PC-9 (cell line): ENCODE measurements at regions not wholly inside any gene's neighbourhood (a gene's known extent, or its start where the extent isn't known, plus 50 kb on each side); places are given as distances from the start of the nearest gene placed in this dataset.

Source experiments
- EZH2 ChIP-seq: fragments of 200-600 bp; sonication (generic); IDR thresholded peaks from 2 replicates; pipeline ENCODE4 v1.8.0; 2017; ENCODE audit warnings: antibody characterized with exemption, low read depth
- TF ChIP-seq, protein P1 (sequence below): fragments of 200-600 bp; sonication (generic); conservative IDR thresholded peaks from 2 replicates; pipeline ENCODE4 v1.6.1; 2017; ENCODE audit warnings: mixed run types, antibody characterized with exemption, mild to moderate bottlenecking, moderate library complexity

DNA sequence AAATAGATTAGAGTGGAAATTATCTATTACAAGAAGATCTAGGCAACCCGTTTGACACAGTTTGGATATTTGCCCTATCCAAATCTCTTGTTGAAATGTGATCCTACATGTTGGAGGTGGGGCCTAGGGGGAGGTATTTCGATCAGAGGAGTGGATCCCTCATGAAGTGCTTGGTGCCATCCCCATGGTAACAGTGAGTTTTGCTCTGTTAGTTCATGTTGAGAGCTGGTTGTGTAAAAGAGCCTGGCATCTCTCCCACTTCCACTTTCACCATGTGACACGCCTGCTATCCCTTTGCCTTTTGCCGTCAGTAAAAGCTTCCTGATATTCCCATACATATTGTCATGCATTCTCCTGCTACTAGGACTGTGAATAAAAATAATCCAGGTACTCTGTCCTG is 66.4 kb upstream of the FLRT2 start:
- TF ChIP-seq, protein P1, sequence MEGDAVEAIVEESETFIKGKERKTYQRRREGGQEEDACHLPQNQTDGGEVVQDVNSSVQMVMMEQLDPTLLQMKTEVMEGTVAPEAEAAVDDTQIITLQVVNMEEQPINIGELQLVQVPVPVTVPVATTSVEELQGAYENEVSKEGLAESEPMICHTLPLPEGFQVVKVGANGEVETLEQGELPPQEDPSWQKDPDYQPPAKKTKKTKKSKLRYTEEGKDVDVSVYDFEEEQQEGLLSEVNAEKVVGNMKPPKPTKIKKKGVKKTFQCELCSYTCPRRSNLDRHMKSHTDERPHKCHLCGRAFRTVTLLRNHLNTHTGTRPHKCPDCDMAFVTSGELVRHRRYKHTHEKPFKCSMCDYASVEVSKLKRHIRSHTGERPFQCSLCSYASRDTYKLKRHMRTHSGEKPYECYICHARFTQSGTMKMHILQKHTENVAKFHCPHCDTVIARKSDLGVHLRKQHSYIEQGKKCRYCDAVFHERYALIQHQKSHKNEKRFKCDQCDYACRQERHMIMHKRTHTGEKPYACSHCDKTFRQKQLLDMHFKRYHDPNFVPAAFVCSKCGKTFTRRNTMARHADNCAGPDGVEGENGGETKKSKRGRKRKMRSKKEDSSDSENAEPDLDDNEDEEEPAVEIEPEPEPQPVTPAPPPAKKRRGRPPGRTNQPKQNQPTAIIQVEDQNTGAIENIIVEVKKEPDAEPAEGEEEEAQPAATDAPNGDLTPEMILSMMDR = no peak
- TF ChIP-seq EZH2 = no peak
